ENCODE measurements at regions not wholly inside any gene's neighbourhood (a gene's known extent, or its start where the extent isn't known, plus 50 kb on each side); places are given as distances from the start of the nearest gene placed in this dataset.
"Not testable (repeated sequence)": the region's sequence is repeated elsewhere in the genome, so short reads cannot be mapped to it uniquely, and the experiment has no call there.

DNA sequence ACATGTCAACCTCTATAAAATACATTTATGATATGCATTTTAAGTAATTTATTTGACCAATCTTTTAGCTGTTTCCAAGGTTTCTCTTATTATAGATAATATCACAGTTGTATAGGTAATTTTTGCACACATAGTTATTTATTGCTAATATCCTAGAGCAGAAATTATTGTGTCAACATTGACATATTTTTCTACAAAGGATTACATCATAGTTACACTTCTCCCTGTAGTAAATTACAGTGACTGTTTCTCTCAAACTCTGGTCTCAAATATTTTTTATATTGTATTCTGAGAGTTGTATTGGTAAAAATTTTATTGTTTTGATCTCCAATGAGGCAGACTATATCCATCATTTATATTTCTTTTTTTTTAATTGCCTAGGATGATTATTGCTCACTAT, 714.4 kb upstream of the CDH6 start:
- DNase-seq (ENCODE audit: low read depth): no peak

DNA sequence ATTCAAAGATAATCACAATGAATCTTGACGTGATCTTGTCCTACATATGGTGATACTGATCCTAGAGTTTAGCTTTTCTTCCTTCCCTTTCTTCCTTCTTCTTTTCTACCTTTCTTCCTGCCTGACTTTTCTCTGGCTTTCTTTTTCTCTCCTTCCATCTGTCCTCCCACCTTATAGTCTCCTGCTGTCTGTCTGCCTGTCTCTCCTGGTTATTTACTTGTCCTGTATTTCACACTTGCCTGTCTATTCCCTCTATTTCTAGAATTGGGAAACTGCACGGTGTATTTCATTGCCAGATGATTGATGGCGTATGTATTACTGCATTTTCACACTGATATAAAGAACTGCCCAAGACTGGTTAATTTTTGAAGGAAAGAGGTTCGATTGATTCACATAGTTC, 718.1 kb upstream of the CDH6 start:
- no peak for DNase-seq (ENCODE audit: low read depth)

DNA sequence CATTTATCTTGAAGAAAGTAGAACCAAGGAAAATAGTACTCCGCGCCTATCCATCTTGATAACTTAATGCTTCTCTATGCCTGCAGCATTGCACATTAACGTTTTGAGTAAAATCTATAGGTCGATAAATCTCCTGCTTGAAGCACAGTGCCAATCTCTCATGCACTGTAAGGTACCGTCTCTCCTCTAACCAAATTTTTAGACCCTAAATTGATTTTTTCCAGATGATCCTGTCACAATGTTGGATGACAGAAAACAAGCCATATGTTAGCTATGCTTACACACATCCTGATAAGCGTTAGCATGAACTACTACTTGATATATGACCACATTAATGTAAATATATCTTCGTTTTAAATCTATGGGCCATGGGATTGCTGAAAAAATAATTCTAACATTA, 723.8 kb upstream of the CDH6 start:
- no peak for DNase-seq (ENCODE audit: low read depth)

DNA sequence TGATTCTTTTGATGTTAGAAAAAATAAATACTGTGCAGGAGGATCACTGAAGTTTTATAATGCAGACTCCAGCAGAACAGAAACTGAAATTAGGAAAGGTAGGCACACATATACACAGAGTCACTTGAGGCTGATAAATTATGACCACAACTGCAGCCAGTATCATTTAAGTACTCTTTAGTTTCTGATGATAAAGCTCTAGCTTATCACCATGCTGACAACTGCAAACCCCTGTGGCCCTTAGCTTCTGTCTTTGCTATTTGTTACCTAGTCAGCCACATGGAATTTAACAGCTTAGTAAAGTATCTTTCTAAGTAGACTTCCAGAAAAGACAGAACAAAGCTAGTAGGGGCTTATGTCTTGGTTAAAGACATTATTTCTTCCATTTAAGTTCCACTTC, 734.8 kb upstream of the CDH6 start:
- DNase-seq (ENCODE audit: low read depth): no peak

DNA sequence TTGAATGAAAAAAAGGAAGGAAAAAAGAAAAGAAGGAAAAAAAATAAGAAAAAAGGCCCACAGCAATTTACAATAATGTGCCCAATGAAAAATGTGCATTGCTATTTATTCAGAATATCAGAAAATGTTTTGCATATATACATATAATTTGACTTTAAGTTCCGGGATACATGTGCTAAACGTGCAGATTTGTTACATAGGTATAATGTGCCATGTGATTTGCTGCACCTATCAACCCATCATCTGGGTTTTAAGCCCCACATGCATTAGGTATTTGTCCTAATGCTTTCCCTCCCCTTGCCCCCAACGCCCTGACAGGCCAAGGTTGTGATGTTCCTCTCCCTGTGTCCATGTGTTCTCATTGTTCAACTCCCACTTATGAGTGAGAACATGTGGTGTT, 738.0 kb upstream of the CDH6 start:
- not testable (repeated sequence) for DNase-seq (ENCODE audit: low read depth)

DNA sequence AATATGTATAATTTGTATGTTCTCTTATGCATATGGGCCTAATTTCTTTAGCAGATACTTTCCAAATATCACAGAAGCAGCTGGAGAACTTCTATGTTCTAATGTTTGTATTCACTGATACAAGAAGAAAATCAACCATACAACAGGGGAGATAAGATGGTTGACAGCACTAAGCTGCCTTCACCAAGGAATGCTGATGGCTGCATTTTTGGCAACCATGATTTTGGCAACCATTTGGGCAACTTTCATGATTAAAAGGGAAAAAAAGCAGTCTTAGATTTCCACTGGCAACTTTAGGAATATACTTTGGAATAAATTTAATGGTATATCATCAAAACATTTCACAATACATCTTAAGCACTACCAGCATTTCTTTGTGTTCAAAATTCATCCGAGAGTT, 740.3 kb upstream of the CDH6 start:
- no peak for DNase-seq (ENCODE audit: low read depth)

DNA sequence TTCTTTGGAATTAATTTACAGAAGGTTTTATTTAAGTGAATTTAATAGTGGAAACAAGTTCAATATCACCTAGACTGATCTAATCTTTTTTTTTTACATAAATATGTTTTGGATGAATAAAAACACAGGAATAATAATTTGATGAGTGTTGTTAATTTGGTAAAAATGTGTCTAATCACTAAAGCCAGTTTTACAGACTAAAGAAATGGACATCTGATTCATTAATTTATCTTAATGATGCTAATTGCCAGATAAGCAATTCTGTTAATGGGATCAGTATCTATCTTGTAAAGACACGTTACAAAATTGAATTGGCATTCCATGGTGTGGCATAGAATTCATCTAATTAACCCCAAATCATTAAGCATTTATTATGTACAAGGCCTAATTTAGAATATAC, 743.3 kb upstream of the CDH6 start:
- no peak for DNase-seq (ENCODE audit: low read depth)

DNA sequence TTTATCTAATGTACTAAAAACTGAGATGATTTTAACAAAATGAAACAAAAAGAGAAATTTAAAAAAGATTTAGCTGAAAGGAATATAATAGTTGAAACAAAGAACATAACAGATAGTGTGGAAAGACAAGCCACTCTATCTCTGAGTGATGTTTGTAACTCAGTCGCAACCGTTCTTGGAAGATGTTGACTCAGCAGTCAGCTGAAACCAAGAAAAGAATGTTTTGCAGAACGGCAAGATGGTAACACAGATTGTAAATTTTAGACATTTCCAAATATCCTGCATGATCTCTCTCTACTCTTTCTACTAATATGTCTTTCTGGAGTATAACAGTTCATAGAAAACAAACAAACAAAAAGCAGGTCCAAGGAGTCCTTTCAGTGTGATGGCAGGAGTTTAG, 746.1 kb upstream of the CDH6 start:
- DNase-seq (ENCODE audit: low read depth): no peak

DNA sequence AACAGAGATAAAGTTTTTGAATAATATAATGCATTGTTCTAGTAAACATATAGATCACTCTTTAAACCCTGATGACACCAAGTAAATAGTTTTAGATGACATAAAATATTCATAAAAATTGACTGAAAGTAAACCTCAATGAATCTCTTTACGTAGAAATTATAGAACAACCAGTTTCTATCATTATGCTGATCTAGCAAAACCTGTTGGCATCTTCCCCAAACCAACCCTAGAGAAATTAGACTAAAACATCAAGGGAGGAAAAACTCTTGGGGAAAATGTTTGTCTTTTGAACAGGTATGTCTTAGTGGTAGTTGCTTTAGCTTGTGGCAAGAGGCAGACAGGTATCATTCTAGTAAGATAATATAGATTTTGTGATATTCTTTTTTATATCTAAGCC, 747.0 kb upstream of the CDH6 start:
- DNase-seq (ENCODE audit: low read depth): no peak

DNA sequence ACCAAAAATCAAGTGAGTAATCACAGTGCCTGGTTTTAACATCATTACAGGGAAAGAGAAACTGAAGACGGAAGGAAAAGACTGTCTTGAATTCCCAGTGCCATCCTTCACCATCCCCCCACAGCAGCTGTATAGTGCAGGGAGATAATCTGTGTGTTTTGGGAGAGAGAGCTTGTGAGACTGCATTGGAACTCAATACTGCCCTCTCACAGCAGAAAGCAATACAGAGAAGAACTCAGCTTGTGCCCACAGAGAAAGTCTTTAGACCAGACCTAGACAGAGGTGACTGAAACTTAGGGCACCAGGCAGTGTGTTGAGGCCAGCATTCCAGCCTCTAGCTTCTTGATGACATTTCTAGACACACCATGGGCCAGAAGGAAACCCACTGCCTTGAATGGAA, 754.7 kb upstream of the CDH6 start:
- DNase-seq (ENCODE audit: low read depth): no peak

DNA sequence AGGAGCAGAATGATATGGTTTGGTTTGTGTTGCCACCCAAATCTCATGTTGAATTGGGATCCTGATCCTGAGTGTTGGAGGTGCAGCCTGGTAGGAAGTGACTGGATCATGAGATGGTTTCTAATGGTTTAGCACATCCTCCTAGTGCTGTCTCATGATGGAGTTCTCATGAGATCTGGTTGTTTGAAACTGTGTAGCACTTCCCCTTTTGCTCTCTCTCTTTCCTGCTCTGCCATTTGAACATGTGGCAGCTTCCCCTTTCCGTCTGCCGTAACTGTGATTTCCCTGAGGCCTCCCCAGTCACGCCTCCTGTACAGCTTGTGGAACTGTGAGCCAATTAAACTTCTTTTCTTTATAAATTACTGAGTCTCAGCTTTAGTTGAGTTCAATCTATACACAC, 756.8 kb upstream of the CDH6 start:
- DNase-seq (ENCODE audit: low read depth): no peak

DNA sequence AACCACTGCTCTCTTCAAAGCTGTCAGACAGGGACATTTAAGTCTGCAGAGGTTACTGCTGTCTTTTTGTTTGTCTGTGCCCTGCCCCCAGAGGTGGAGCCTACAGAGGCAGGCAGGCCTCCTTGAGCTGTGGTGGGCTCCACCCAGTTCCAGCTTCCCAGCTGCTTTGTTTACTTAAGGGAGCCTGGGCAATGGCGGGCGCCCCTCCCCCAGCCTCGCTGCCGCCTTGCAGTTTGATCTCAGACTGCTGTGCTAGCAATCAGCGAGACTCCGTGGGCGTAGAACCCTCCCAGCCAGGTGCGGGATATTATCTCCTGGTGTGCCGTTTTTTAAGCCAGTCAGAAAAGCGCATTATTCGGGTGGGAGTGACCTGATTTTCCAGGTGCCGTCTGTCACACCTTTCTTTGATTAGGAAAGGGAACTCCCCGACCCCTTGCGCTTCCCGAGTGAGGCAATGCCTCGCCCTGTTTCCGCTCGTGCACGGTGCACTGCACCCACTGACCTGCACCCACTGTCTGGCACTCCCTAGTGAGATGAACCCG, 764.5 kb upstream of the CDH6 start:
- DNase-seq (ENCODE audit: low read depth): not testable (repeated sequence)

DNA sequence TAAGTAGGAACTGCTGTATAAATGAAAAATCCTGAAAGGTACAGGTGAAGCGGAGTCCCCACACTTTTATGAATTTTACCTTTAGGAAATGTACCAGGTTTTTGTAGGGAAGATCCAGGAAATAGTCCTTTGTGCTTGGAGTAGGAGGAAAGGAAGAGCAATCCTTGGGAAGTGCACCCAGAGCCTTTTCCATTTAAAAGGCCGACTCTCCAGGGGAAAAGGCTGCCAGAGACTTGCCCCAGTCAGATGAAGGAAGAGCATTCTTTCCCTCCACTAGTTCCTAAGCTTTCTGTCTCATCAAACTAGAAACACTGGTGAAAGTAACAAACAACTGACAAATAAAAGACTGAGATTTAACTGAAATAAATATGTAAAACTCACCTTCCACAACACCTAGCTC, 779.4 kb upstream of the CDH6 start:
- no peak for DNase-seq (ENCODE audit: low read depth)

DNA sequence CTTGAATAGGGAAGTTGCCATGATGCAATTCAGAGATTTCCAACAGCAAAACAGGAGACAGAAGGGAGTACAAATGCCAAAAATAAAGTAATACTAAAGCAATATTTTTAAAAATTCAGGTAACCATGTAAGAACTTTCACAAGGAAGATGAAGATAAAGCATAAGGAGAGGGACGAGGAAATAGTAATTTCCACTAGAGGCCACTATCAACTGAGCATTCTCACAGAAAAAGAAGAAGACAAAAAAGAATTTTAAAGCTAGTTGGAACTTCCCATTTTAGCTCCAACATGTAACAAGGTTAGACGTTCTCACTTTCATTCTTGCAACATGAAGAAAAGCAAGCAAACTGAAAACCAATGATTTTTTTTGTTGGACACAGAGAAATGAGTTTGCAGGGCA, 779.9 kb upstream of the CDH6 start:
- DNase-seq (ENCODE audit: low read depth): no peak

DNA sequence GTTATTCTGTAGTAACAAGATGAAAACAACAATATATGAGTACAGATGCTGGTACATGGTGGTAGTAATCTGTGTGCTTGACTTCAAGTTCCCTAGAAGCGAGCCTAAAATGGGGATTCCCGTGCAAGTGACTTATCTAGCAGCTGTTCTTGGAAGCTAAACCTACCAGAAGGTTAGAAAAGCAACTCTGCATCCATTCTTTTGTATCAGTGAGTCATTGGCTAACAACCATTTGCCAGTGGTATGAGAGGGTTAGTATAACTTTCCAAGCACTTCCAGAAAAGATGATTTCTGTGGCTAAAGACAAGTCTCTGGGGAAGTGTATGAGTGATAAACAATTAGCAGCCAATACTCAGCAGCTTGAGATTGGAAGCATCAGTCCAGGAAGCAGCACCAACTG, 787.7 kb upstream of the CDH6 start:
- DNase-seq (ENCODE audit: low read depth): no peak

DNA sequence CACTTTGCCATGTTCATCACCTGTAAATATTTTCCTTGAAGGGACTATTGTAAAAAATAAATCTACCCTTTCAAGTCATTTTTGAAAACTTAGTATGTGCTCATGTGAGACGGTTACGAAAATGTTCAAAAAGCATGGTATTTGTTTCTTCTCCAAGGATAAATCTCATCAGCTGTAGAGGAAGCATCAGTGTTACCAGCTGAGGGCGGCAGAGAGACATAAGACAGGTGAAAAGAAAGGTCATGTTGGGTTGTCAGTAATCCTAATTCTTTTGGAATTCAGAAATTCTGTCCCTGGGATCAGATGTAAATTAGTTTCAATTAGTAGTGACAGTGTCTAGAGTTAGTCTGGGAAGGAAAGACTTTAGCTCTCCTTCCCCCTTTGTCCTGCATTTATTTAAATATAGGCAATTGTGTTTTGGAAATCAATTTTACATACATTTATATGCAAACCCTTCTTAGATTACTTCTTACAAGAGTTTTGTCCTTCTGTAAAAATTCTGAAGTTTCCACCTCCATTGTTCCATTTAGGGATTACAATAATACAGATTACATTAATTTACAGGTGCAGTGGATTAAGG, 791.9 kb upstream of the CDH6 start:
- DNase-seq (ENCODE audit: low read depth): peak; percentile 25

DNA sequence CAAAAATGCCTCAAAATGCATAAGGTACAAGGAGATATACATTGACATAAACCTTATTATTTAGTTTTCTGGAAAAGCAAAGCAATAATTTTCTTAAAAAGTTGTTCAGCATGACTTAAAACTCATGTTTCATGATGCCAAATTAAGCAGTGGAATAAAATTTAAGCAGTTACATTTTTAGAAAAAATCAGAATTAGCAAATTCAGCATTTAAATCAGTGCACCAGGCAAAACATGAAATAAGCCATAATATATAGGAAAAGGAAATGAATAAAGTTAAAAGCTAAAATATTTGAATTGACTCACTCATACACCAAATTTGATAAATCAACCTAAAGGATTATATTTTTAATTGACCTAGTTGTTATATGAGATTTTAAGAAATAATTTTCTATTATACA, 795.1 kb upstream of the CDH6 start:
- no peak for DNase-seq (ENCODE audit: low read depth)

DNA sequence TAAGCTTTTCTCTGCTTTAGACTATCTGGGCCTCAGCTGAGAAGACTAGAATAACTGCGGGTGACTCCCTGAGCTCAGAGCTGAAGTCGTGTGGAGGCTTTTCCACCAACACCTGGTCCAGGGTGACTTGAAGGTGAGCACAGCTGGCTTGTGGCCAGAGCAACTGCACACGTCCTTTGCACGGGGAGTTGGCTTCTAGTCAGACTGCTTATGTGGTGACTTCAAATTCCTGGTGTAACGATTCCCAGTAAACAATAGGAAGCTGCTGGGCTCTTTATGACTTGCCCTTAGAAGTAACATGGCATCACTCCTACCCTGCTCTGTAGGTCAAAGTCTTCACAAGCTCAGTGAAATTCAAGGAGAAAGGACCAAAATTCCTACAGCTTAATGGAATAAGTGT, 800.6 kb upstream of the CDH6 start:
- DNase-seq (ENCODE audit: low read depth): no peak

DNA sequence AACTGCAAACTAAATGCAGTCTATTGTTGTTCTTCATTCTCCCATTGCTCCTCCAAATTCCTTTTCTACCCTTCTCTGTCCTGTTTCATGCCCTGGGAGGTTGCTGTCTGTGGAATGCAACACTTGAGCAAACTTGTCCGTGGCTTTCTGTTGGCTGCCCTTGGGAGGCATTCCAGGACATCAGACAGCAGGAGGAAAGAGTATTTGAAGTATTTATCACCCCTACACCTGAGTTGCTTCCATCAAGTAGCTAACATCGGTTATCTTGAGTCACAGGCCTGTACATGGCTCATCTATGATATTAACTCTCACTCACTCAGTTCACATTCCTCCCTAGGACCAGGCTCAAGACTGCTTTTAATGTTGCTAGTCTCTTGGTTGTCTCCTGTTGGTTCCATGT, 803.4 kb upstream of the CDH6 start:
- no peak for DNase-seq (ENCODE audit: low read depth)

DNA sequence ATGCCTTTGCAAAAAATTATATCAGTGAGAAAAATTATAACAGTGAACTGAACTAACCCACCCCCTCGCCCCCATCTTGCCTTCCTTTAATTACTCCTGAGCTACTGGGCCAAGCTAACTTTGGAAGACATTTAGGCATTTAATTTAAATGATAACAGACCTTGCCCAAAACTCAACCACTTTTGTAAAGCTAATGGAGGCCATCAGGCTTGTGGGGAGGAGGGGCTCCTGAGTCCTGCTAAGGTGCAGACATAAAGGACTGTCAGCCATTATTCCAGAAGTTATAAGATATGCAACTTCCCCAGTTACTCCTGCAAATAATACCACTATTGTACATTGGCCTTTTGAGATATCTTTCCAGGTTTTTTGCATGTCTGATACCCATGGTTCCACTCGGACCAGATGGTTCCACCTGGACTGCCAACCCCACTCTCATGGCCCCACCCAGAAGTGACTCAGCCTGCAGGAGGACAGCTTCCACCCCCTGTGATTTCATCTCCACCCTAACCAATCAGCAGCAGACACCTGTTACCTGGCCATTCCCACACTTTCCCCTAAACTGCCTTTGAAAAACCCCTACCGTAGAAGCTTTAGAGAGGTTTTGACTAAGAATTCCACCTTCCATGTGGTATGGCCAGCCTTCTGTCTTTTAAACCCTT, 805.4 kb upstream of the CDH6 start:
- DNase-seq (ENCODE audit: low read depth): no peak

DNA sequence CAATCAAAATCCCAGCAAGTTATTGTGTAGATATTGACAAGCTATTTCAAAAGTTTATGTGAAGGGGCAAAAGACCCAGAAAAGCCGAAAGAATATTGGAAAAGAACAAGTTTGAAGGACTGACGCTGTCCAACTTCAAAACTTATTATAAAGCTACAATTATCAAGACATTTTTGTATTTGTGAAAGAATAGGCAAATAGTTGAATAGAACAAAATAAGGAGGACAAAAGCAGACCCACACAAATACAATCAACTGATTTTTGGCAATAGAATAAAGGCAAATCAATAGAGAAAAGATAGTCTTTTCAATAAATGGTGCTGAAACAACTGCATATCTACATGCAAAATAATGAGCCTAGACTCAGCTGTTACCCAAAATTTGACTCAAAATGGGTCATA, 807.7 kb upstream of the CDH6 start:
- no peak for DNase-seq (ENCODE audit: low read depth)

DNA sequence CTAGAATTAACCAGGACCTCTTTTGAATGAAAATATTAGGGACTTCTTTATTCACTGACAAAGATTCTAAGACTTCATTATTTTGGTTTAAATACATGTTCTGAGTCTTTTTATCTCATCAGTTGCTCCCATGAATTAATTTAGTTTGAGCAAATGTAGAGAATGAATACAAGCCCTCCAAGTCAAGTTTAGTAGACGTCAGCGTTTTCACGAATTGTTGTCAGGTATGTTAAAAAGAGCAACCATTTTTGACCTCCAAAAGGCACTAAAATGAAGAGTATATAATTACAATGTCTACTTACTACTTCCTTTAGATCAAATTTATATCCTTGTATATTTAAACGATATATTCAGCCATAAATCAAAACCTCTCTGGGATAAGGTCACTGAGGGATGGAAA, 809.3 kb upstream of the CDH6 start:
- DNase-seq (ENCODE audit: low read depth): no peak

DNA sequence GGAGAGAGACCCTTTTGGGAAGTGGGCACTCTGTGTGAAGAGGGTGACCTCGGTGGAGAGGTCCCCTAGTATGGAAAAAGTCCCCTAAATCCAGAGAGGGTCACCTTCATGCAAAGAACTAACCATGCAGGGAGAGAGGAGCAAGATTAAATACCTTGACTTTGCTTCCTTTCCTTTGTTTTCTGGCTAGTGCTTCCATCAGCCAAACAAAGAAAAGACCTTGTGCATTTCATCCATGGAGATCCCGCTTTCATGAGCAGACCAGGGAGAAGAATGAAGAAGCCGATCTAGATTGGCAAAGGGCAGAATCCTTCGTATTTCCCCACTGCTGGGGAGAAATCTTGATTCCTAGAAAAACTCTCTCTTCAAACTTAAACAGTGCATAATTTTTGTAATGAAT, 813.3 kb upstream of the CDH6 start:
- no peak for DNase-seq (ENCODE audit: low read depth)

DNA sequence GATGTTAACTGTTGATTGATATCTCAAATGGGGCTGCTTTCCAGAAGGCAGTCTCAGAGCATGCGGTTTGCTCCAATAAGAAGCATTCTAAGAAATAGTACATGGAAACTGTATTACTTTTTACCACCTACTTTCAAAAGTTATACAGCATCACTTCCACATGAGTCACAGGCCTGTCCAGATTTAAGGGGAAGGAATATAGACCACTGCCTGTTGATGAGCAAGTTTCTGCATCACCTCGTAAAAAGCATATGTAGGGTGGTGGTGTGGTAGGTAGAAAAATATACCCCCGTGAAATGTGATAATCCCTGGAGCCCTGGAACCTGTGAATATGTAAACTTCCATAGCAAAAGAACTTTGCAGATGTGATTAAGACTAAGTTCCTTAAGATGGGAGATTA, 816.6 kb upstream of the CDH6 start:
- DNase-seq (ENCODE audit: low read depth): no peak

All from amniotic epithelial cell (primary cell).